ENCODE measurements at regions not wholly inside any gene's neighbourhood (a gene's known extent, or its start where the extent isn't known, plus 50 kb on each side); places are given as distances from the start of the nearest gene placed in this dataset.

DNA sequence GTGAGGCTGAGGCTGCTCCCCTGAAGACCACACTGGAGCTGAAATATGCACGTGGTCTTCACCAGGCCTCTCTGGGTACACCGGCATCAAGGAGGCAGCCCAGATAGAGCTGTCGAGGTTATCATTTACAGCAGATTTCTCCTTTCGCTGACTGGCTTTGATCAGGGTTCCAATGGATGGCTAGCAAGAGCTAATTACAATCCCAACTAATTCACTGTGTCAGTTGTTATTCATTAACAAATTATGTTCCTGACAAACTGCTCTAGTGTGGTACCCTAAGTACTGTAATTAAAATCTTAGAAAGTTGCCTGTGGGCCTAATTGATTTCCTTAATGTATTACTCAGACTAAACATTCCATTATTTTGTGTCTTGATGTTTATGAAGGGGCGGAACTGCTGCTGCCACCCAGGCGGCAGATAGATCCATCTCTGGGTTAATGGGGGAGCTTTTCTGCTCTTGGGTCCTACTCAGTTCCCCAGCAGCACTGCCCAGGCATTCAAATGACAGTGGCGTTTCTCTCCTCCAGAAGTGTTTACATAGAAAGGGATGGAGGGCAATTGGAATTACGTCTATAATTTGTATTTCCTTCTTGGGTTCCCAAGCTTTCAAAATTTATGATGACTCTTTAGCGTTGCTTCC lies 71.7 kb upstream of the RAD23B start:
- no peak for DNase-seq (ENCODE audit: low read depth)

DNA sequence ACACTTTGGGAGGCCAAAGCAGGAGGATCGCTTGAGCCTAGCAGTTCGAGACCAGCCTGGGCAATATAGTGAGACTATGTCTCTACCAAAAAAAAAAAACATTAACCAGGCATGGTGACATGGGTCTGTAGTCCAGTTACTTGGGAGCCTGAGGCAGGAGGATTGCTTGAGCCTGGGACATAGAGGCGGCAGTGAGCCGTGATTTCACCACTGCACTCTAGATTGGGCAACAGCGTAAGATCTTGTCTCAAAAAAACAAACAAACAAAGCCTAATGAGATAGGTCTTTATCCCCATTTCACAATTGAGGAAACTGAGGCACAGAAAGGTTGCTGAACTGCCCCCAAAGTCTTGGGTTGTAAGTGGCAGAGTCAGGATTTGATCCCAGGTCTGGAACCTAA lies 70.5 kb upstream of the RAD23B start:
- no peak for DNase-seq (ENCODE audit: low read depth)

DNA sequence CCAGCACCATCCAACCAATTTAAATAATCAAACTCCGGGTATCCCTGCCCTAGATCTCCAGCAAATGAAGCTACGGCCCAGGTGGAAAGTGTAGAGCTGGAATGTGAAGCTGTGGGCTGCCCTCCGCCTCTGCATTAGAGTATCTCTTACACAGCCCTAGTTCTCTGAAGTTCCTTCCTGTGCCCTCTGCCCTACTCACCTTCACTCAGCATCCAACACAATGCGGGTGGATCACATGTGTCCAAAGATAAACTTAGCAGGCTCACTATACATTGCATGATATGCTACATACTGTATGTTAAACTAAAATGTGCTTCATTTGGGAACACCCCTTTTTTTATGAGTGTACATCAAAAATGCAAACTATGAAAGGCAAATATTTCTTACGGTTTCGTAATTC lies 70.0 kb upstream of the RAD23B start:
- no peak for DNase-seq (ENCODE audit: low read depth)

DNA sequence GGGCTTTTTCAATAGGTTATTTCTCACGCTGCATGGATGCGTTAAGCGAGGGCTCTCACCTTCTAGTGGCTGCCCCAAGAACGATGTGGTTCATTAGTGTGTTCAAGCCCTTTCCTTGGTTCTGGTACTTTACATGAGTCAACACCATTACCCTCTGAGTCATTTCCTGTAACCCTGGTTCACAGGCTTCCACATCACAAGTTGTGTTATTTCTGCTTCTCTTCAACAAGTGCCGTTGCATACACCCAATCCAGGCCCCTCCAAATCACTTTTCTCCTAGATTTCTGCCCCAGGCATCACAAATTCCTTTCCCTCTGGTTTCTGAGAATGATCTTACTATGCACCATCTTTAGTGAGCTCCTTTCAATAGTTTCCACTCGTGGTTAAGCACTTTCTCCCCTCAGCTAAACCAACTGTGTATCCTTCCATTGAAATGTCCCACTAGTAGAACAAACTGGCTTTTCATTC lies 69.5 kb upstream of the RAD23B start:
- peak; percentile 8 for DNase-seq (ENCODE audit: low read depth)

DNA sequence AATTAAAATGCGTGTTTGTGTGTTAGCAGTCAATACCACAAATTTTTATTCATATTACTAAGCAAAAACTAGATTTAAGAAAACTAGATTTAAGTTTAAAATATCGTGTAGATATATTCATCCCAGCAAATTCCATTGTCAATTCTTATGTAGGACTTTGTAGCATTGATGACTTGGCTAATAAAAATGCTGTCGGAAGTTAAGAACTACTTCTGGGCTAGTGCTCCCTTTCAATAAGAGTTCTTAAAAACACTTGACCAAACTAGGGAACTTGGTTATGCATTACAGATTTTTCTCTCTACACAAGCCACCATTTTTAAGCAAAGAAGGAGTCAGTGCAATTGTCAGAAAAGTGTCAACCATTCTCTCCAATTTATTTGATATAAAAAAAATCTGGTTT lies 68.7 kb upstream of the RAD23B start:
- DNase-seq (ENCODE audit: low read depth), result no peak

DNA sequence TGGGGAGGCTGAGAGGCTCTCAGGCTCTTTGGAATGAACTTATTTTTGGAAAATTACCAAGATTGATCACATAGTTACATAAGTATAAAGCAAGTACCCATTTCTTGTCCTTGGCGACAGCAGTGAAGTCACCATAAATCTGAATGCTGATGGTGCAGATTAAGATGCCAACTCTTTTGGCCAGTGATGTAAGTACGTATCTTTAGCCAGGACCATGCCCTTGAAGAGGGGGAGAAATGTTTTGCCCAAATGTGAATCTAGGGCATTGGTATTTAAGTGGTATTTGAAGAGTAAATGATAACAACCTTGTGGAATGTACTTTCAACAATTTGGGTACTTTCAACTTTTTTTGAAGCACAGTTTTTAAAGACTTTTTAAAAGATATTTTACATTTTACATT lies 68.2 kb upstream of the RAD23B start:
- DNase-seq (ENCODE audit: low read depth), result no peak

DNA sequence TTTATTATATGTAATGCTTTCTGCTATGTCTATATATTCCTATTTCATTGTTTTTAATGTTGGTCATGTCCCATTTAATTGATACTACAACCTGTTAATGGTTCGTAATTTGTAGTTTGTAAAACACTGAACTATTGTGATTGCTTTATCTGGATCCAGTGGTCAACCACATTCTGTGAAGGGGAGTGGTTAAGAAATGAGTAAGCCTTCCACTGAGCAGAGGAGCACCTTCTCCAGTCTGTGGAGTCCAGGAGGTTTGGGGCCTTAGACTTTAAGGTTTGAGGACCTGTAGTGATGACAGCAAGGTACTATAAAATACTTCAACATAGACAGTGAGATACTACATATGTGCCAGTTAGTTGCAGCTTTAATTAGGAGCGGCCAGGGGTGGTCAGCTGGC lies 67.7 kb upstream of the RAD23B start:
- no peak for DNase-seq (ENCODE audit: low read depth)

DNA sequence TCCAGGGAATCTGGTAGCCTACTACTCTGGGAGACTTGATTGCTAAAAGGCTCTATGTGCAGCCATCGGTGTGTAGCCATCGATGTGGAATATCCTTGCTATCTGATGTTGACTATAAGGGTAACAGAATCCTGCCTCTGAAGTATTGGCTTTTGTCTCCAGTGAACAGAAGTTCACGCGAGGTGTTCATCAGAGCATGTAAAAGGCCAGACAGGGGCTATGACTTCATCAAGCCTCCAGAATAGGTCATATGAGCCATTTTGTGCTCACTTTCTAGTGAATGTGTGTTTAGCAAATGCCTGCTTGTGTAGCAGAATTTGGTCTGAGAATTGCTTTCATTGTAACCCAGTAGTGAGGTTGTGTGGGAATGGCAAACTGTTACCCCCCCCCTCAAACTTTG lies 66.8 kb upstream of the RAD23B start:
- no peak for DNase-seq (ENCODE audit: low read depth)

DNA sequence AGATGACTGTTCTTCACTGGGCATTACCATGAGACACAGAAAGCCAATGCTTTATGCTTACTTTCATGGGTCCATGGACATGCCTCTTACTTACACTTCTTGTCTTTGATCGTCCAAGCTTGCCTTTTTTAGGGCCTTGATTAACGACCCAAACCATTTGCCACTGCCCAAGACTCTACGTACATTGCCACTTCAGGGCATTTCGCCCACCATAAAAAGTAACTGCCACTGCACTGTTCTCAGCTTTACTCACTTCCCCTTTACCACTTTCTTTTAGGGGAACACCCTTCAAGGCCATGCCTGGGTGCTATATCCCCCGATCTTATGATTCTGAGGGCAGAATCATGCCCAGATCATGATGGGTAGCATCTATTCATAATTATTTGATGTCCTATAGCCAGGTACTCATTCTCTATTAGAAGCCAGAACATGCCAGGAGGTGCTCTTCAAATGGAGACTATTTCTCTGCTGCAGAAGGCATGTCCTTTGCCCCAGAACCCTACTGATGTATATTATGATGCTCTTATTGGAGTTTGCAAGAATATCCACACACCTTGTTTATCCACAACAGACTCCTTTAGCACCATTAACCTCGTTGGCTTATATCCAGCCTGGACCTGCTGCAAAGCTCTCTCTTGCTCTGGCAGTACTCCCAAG lies 64.1 kb upstream of the RAD23B start:
- no peak for DNase-seq (ENCODE audit: low read depth)

DNA sequence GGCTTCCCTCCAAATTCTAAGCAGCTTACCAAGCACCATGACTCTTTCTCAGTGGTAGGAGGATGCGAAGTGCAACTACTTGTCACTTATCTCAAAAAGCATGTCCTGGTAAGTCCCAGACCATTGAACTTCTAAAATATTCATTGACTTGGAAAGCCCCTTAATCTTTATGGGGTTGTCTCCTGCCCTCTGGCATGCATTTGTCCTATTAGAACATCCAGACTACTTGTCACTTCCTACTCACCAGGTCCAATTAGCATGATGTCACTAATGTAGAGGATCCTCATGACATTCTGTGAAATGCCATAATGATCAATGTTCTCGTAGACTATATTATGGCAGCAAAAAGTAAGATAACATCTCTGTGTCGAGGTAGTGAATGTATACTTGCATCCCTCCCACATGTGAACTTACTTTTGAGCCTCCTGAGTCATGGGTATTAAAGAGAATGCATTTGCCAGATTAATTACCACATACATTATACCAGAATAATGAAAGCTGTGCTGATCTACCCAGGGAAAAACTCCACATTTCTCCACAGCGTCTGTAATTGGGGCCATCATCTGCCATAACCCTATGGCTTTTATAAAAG lies 63.5 kb upstream of the RAD23B start:
- DNase-seq (ENCODE audit: low read depth), result no peak

DNA sequence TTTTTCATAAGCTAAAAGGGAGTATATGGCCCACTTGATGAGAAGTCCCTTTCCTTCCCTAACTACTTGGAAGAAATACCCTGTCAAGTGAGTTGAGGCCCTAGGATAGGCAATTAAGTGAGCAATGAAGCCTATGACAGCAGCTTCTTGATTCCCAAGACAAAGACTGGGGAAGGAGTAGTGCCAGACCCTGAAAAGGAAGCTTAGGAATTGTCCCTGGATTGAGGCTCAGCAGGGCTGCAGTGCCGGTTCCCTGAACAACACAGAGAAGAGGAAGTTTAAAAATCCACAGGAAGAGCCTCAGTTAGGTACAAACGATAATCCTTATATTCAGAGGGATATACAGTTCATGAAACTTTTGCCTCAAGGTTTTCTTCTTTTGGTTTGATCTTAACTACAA lies 61.8 kb upstream of the RAD23B start:
- DNase-seq (ENCODE audit: low read depth), result no peak

DNA sequence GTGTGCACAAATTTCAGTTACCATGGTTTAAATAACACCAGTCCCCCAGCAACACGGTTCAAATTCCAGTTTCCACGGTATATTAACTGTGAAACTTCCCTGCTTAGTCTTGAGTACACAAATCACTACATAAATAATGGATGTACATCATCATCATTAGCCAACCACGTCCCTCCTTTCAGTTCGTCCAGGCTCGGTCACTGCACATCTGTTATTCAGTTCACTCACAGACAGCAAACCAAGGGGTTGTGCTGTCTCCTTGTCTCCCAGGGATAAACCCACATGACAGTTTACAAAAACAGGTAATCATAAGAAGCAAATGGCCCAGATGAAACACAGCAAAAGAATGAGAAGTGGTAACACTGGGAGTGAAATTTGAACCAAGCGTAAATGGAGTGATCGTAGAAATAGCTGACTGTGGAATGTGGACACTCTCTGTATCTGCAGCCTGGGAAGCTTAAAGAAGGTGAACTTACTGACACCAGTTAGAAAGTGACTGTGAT lies 61.0 kb upstream of the RAD23B start:
- DNase-seq (ENCODE audit: low read depth), result no peak

DNA sequence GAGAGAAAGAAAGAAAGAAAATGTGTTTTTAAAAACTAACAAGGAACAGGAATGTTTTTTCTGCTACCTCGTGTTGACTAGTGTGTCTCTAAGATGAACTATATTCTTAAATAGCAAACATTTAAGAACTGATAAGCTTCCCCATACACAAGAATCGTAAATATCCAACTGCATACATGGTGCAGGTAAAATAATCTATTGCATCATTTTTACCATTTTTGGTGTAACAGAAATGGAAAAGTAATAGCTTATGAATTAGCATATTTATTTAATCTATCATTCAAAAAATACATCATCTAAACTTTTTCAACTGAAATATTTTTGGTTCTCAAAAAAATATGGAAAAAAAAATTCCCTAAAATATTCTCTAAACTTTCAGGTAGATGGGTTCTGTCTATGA lies 59.7 kb upstream of the RAD23B start:
- DNase-seq (ENCODE audit: low read depth), result no peak

DNA sequence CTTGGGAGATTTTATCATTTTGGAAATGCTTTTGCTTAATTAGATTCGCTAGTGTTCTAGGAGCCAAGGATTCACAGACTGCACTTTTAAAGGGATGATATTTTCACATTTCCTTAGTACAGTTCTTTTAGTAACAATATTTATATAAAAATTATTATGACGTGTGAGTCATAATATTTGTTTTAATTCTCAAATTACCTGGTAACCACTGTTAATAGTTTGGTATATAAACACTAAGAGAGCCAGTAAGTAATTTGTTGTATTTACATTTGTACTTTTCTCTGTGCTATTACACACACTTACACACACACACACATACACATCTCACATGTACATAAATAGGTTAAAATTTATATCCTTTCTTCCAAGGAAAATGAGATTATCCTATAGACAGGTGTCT lies 58.8 kb upstream of the RAD23B start:
- no peak for DNase-seq (ENCODE audit: low read depth)

DNA sequence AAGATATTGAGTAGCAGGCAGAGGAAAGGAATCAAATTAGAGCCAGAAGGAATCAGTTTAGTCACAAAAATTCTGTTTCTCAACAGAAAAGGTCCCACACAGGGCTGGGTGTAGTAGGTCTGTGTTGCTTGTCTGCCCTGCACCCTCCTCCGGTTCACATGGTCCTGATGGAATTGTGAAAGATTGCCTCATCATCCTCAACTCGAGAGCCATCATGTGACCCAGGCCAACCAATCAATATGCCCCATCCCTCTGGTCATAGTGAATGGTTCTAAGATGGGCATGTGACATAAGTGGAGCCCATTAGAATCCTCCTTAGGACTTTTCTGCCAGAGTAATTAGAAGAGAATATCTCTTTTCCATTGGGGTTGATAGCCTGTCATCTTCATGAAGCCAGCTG lies 56.7 kb upstream of the RAD23B start:
- DNase-seq (ENCODE audit: low read depth), result no peak

DNA sequence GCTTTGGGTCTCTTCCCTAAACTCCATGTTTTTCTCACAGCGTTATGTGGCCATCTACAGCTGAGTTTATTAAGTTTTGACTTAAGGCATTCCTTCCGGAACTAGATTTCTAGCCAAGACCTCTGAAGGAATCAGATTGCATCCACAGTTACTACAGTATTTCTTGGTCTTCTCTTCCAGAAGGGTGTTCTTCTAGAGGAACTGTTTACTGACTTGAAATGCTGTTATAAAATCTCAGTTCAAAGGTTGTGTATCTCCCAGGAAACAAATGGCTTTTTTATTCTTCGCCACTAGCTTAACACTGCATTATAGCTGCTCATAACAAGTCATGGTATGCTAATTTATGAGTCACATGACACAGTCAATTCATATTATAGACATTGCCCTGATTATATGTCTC lies 55.3 kb upstream of the RAD23B start:
- no peak for DNase-seq (ENCODE audit: low read depth)

DNA sequence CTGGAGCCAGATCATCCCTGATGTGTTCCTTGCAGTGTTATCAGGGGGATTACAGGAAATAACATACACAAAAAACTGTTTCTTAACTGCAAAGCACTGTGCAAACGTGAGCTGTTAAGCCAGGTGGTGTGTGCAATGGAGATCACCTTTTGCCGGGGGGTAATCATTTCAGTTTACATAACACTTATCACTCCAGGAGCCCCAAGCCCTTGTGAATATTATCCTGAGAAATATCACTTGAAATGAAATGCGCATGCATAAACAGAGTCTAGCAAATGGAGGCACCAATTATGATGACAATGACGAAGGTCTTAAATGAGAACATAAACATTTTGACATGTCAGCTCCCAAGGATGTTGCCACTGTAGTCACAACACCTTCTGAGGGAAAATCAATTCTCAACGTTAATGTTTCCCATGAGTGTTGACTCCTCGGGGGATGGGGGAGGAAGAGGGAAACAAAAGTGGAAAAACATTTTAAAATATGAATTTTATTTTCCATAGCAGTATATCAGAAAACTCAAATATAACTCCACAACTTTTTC lies 54.5 kb upstream of the RAD23B start:
- no peak for DNase-seq (ENCODE audit: low read depth)

DNA sequence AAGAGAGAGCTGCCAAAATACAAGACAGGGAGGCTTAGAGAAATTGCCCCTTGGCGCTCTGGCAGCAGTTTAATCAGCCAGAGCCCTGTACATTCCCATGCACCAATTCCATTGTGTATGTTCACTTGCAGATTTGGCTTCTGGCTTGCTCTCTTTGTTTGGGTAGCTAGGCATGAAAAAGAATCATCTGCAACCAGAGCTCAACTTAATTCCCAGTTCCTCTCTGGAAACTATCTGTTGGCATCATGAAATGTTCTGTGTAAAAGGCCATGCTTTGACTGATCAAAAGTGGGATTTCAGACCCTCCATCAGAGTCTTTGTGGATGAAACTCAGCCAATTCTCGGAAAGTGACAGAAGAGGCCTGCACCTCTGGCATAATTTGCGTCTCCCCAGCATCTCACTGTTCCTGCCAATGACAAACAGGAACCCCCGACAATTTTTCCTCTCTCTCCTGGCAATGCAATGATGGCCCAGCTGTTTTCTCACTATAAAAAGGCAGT lies 53.8 kb upstream of the RAD23B start:
- no peak for DNase-seq (ENCODE audit: low read depth)

Data from stimulated activated CD4-positive, alpha-beta T cell treated with anti-CD3 and anti-CD28 coated beads, Interleukin-2, amount 100 ng/mL, for 4 hours (primary cell).